ENCODE measurements at regions not wholly inside any gene's neighbourhood (a gene's known extent, or its start where the extent isn't known, plus 50 kb on each side); places are given as distances from the start of the nearest gene placed in this dataset.

DNA sequence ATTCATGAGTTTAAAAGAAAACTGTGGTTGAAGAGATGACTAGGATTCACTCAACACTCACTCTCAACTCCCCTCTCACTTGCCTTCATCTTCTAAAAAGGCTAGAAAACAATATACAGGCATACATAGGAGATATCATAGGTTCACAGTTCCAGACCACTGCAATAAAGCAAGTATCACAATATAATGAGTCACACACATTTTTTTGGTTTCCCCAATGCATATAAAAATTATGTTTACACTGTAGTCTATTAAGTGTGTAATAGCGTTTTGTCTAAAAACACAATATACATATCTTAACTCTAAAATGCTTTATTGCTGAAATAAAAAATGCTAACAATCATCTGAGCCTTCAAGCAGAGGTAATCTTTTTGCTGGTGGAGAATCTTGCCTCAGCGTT is 104.9 kb upstream of the PDE1C start:
- TF ChIP-seq POLR2A (IDR thresholded peaks at IDR 0.05), result no peak
- TF ChIP-seq, protein P1, sequence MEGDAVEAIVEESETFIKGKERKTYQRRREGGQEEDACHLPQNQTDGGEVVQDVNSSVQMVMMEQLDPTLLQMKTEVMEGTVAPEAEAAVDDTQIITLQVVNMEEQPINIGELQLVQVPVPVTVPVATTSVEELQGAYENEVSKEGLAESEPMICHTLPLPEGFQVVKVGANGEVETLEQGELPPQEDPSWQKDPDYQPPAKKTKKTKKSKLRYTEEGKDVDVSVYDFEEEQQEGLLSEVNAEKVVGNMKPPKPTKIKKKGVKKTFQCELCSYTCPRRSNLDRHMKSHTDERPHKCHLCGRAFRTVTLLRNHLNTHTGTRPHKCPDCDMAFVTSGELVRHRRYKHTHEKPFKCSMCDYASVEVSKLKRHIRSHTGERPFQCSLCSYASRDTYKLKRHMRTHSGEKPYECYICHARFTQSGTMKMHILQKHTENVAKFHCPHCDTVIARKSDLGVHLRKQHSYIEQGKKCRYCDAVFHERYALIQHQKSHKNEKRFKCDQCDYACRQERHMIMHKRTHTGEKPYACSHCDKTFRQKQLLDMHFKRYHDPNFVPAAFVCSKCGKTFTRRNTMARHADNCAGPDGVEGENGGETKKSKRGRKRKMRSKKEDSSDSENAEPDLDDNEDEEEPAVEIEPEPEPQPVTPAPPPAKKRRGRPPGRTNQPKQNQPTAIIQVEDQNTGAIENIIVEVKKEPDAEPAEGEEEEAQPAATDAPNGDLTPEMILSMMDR (IDR thresholded peaks at IDR 0.05), result no peak
